ENCODE measurements at regions not wholly inside any gene's neighbourhood (a gene's known extent, or its start where the extent isn't known, plus 50 kb on each side); places are given as distances from the start of the nearest gene placed in this dataset.
"Not testable (repeated sequence)": the region's sequence is repeated elsewhere in the genome, so short reads cannot be mapped to it uniquely, and the experiment has no call there.

GRCh38 chr6:115064680-115065079, 721.9 kb upstream of the HS3ST5 start:
- DNase-seq (ENCODE audit: low read depth in 2 of 2) = no peak

- DNase-seq (ENCODE audit: low read depth in 2 of 2) = no peak
Measured at GRCh38 chr6:115060581-115060980, 717.8 kb upstream of the HS3ST5 start.

GRCh38 chr6:115058414-115059211, 715.8 kb upstream of the HS3ST5 start:
- DNase-seq (ENCODE audit: low read depth in 2 of 2) = no peak

GRCh38 chr6:115055579-115055978, 712.8 kb upstream of the HS3ST5 start:
- DNase-seq (ENCODE audit: low read depth in 2 of 2) = no peak

- not testable (repeated sequence) for DNase-seq (ENCODE audit: low read depth in 2 of 2)
Measured at GRCh38 chr6:115054242-115054641, 711.4 kb upstream of the HS3ST5 start.

- DNase-seq (ENCODE audit: low read depth in 2 of 2) = no peak
Measured at GRCh38 chr6:115053169-115053860, 710.5 kb upstream of the HS3ST5 start.

GRCh38 chr6:115016593-115016992, 673.8 kb upstream of the HS3ST5 start:
- no peak for DNase-seq (ENCODE audit: low read depth in 2 of 2)

- DNase-seq (ENCODE audit: low read depth in 2 of 2) = no peak
Measured at GRCh38 chr6:115004982-115005381, 662.2 kb upstream of the HS3ST5 start.

GRCh38 chr6:115004204-115004603, 661.4 kb upstream of the HS3ST5 start:
- DNase-seq (ENCODE audit: low read depth in 2 of 2) = no peak

GRCh38 chr6:115001731-115002350, 659.0 kb upstream of the HS3ST5 start:
- no peak for DNase-seq (ENCODE audit: low read depth in 2 of 2)

- DNase-seq (ENCODE audit: low read depth in 2 of 2) = no peak
Measured at GRCh38 chr6:115000736-115001135, 657.9 kb upstream of the HS3ST5 start.

- no peak for DNase-seq (ENCODE audit: low read depth in 2 of 2)
Measured at GRCh38 chr6:114998492-114998891, 655.7 kb upstream of the HS3ST5 start.

- no peak for DNase-seq (ENCODE audit: low read depth in 2 of 2)
Measured at GRCh38 chr6:114997813-114998292, 655.0 kb upstream of the HS3ST5 start.

- DNase-seq (ENCODE audit: low read depth in 2 of 2) = no peak
Measured at GRCh38 chr6:114995526-114995925, 652.7 kb upstream of the HS3ST5 start.

GRCh38 chr6:114989279-114989964, 646.6 kb upstream of the HS3ST5 start:
- DNase-seq (ENCODE audit: low read depth in 2 of 2) = peak; percentile 20 to 21

GRCh38 chr6:114987281-114987680, 644.5 kb upstream of the HS3ST5 start:
- DNase-seq (ENCODE audit: low read depth in 2 of 2) = no peak

- no peak for DNase-seq (ENCODE audit: low read depth in 2 of 2)
Measured at GRCh38 chr6:114955363-114955762, 612.5 kb upstream of the HS3ST5 start.

- DNase-seq (ENCODE audit: low read depth in 2 of 2) = no peak
Measured at GRCh38 chr6:114952229-114952628, 609.4 kb upstream of the HS3ST5 start.

GRCh38 chr6:114945392-114945791, 602.6 kb upstream of the HS3ST5 start:
- no peak for DNase-seq (ENCODE audit: low read depth in 2 of 2)

- no peak for DNase-seq (ENCODE audit: low read depth in 2 of 2)
Measured at GRCh38 chr6:114941078-114941477, 598.3 kb upstream of the HS3ST5 start.

GRCh38 chr6:114940181-114940580, 597.4 kb upstream of the HS3ST5 start:
- DNase-seq (ENCODE audit: low read depth in 2 of 2) = no peak

GRCh38 chr6:114939630-114940029, 596.8 kb upstream of the HS3ST5 start:
- DNase-seq (ENCODE audit: low read depth in 2 of 2) = no peak
